ENCODE measurements at regions not wholly inside any gene's neighbourhood (a gene's known extent, or its start where the extent isn't known, plus 50 kb on each side); places are given as distances from the start of the nearest gene placed in this dataset.
"Not testable (repeated sequence)": the region's sequence is repeated elsewhere in the genome, so short reads cannot be mapped to it uniquely, and the experiment has no call there.

DNA sequence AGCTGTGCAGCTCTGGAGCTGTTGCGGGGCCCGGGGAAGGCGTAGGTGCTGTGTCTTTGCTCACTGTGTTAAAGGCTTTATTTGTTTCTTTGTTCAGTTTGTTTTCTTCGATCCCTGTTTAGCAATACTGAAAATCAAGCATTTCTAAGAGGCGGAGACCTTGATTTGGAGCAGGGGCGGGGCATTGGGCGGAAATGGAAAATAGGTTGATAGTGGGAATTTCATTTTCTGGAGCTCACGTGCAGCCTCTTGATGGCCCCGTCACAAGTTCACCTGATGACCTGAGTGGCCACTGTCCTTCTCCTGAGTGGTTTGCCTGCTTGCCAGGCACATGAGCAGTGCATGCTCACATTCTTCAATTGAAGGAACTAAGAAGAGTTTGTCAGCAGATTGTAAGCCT is 93.2 kb downstream of the POTEG start:
- H3K36me3 Mint-ChIP-seq; H3K27ac Mint-ChIP-seq; H3K4me3 ChIP-seq (ENCODE audit: control insufficient read depth in 1 of 2, extremely low read depth in 1 of 2, low read length in 1 of 2); H3K4me3 Mint-ChIP-seq; ATAC-seq (replicated peaks in 1 of 4); H3K36me3 ChIP-seq (ENCODE audit: control insufficient read depth in 2 of 2, extremely low read depth in 1 of 2, insufficient read depth in 1 of 2, low read length in 1 of 2); DNase-seq; H3K27ac ChIP-seq (ENCODE audit: low read length); POLR2A ChIA-PET; H3K4me1 Mint-ChIP-seq; H3K27me3 Mint-ChIP-seq; CTCF ChIA-PET; H3K9me3 ChIP-seq; H3K9me3 Mint-ChIP-seq; H3K27me3 ChIP-seq (replicated peaks in 1 of 2; ENCODE audit: control insufficient read depth in 2 of 2, extremely low read depth in 1 of 2, insufficient read depth in 2 of 2, low read length in 1 of 2); H3K4me1 ChIP-seq (ENCODE audit: control insufficient read depth in 1 of 2, extremely low read depth in 1 of 2, insufficient read depth in 2 of 2, low read length in 2 of 2): not testable (repeated sequence)
- 0% methylated on average over 2 of the region's 9 CpGs for WGBS (ENCODE audit: insufficient coverage)

GRCh38 chr14:19341627-19342026 is 92.5 kb downstream of the POTEG start:
- CTCF ChIA-PET; H3K27me3 ChIP-seq (replicated peaks in 1 of 2; ENCODE audit: control insufficient read depth in 2 of 2, extremely low read depth in 1 of 2, insufficient read depth in 2 of 2, low read length in 1 of 2); H3K36me3 ChIP-seq (ENCODE audit: control insufficient read depth in 2 of 2, extremely low read depth in 1 of 2, insufficient read depth in 1 of 2, low read length in 1 of 2); H3K4me3 Mint-ChIP-seq; H3K27ac ChIP-seq (ENCODE audit: low read length); H3K36me3 Mint-ChIP-seq; ATAC-seq (replicated peaks in 1 of 4); H3K4me1 Mint-ChIP-seq; H3K27me3 Mint-ChIP-seq; H3K9me3 ChIP-seq; H3K9me3 Mint-ChIP-seq; POLR2A ChIA-PET; H3K4me1 ChIP-seq (ENCODE audit: control insufficient read depth in 1 of 2, extremely low read depth in 1 of 2, insufficient read depth in 2 of 2, low read length in 2 of 2); DNase-seq; H3K27ac Mint-ChIP-seq; H3K4me3 ChIP-seq (ENCODE audit: control insufficient read depth in 1 of 2, extremely low read depth in 1 of 2, low read length in 1 of 2): not testable (repeated sequence)
- no CpG with 5 or more reads among the region's 6 CpGs for WGBS (ENCODE audit: insufficient coverage)

DNA sequence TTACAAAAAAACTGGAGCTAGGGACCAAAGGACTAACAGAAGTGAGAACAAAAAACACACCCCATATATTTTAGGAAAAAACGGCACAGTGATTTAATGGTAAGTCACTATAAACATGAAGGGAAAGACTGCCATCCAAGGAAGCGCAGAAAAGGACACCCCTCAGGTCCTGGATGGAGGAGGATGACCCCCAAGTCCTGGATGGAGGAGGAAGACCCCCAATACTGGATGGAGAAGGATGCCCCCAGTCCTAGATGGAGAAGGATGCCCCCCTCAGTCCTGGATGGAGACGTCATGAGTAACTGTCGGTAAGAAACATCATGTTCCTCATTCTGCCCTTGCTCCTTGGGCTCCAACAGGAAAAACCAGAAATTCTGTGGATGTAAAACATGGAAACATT is 89.9 kb downstream of the POTEG start:
- WGBS (ENCODE audit: insufficient coverage), result 20% methylated on average over 1 of the region's 4 CpGs
- not testable (repeated sequence) for ATAC-seq (replicated peaks in 1 of 4)

GRCh38 chr14:19344689-19345088 is 89.5 kb downstream of the POTEG start:
- H3K9me3 ChIP-seq; H3K27me3 Mint-ChIP-seq; CTCF ChIA-PET; H3K36me3 ChIP-seq (ENCODE audit: control insufficient read depth in 2 of 2, extremely low read depth in 1 of 2, insufficient read depth in 1 of 2, low read length in 1 of 2); H3K4me3 ChIP-seq (ENCODE audit: control insufficient read depth in 1 of 2, extremely low read depth in 1 of 2, low read length in 1 of 2); H3K27ac ChIP-seq (ENCODE audit: low read length); H3K4me1 Mint-ChIP-seq; DNase-seq; H3K27me3 ChIP-seq (replicated peaks in 1 of 2; ENCODE audit: control insufficient read depth in 2 of 2, extremely low read depth in 1 of 2, insufficient read depth in 2 of 2, low read length in 1 of 2); POLR2A ChIA-PET; H3K27ac Mint-ChIP-seq; H3K4me1 ChIP-seq (ENCODE audit: control insufficient read depth in 1 of 2, extremely low read depth in 1 of 2, insufficient read depth in 2 of 2, low read length in 2 of 2); H3K4me3 Mint-ChIP-seq; H3K9me3 Mint-ChIP-seq; H3K36me3 Mint-ChIP-seq: not testable (repeated sequence)
- ATAC-seq (replicated peaks in 1 of 4), result peak in 2 of 4 experiments; percentile 19 to 24
- no CpG with 5 or more reads among the region's 20 CpGs for WGBS (ENCODE audit: insufficient coverage)

More for the DNA sequence above, 89.9 kb downstream of the POTEG start:
- H3K4me1 ChIP-seq (ENCODE audit: control insufficient read depth in 1 of 2, extremely low read depth in 1 of 2, insufficient read depth in 2 of 2, low read length in 2 of 2); H3K4me3 Mint-ChIP-seq; H3K4me3 ChIP-seq (ENCODE audit: control insufficient read depth in 1 of 2, extremely low read depth in 1 of 2, low read length in 1 of 2); H3K27ac ChIP-seq (ENCODE audit: low read length); DNase-seq; CTCF ChIA-PET; H3K36me3 ChIP-seq (ENCODE audit: control insufficient read depth in 2 of 2, extremely low read depth in 1 of 2, insufficient read depth in 1 of 2, low read length in 1 of 2); H3K27ac Mint-ChIP-seq; H3K4me1 Mint-ChIP-seq; H3K36me3 Mint-ChIP-seq; H3K27me3 ChIP-seq (replicated peaks in 1 of 2; ENCODE audit: control insufficient read depth in 2 of 2, extremely low read depth in 1 of 2, insufficient read depth in 2 of 2, low read length in 1 of 2); H3K9me3 ChIP-seq; H3K27me3 Mint-ChIP-seq; H3K9me3 Mint-ChIP-seq; POLR2A ChIA-PET: not testable (repeated sequence)

GRCh38 chr14:19345298-19345911 is 88.7 kb downstream of the POTEG start:
- POLR2A ChIA-PET; H3K4me1 Mint-ChIP-seq; H3K27me3 ChIP-seq (replicated peaks in 1 of 2; ENCODE audit: control insufficient read depth in 2 of 2, extremely low read depth in 1 of 2, insufficient read depth in 2 of 2, low read length in 1 of 2); H3K4me3 ChIP-seq (ENCODE audit: control insufficient read depth in 1 of 2, extremely low read depth in 1 of 2, low read length in 1 of 2); H3K27me3 Mint-ChIP-seq; ATAC-seq (replicated peaks in 1 of 4); CTCF ChIA-PET; H3K4me3 Mint-ChIP-seq; H3K9me3 ChIP-seq; H3K36me3 Mint-ChIP-seq; H3K27ac ChIP-seq (ENCODE audit: low read length); H3K4me1 ChIP-seq (ENCODE audit: control insufficient read depth in 1 of 2, extremely low read depth in 1 of 2, insufficient read depth in 2 of 2, low read length in 2 of 2); H3K36me3 ChIP-seq (ENCODE audit: control insufficient read depth in 2 of 2, extremely low read depth in 1 of 2, insufficient read depth in 1 of 2, low read length in 1 of 2); DNase-seq; H3K9me3 Mint-ChIP-seq; H3K27ac Mint-ChIP-seq: not testable (repeated sequence)
- no CpG with 5 or more reads among the region's 26 CpGs for WGBS (ENCODE audit: insufficient coverage)

GRCh38 chr14:19346074-19346480 is 88.1 kb downstream of the POTEG start:
- not testable (repeated sequence) for H3K4me3 Mint-ChIP-seq

DNA sequence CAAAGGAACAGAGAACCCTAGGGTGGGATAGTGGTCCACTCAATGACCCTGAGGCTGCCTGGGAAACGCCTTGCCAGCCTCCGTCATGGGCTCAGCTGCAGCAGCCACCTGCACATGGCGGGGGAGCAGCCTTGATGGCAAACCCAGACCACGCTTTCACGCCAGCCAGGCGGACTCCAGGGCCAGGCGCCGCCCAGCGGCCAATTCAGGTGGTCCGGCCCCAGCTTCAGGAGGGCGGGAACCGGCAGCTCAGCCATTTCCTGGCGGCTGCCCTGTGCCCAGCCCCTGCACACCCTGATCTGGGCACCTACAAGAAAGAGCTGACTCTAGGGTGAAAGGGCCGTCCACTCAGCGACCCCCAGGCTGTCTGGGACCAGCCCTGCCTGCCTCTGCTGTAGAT is 87.5 kb downstream of the POTEG start:
- H3K27ac ChIP-seq (ENCODE audit: low read length); H3K36me3 ChIP-seq (ENCODE audit: control insufficient read depth in 2 of 2, extremely low read depth in 1 of 2, insufficient read depth in 1 of 2, low read length in 1 of 2); H3K27me3 Mint-ChIP-seq; POLR2A ChIA-PET; CTCF ChIA-PET; H3K27me3 ChIP-seq (replicated peaks in 1 of 2; ENCODE audit: control insufficient read depth in 2 of 2, extremely low read depth in 1 of 2, insufficient read depth in 2 of 2, low read length in 1 of 2); DNase-seq; H3K9me3 Mint-ChIP-seq; H3K4me3 Mint-ChIP-seq; H3K9me3 ChIP-seq; H3K36me3 Mint-ChIP-seq; H3K27ac Mint-ChIP-seq; H3K4me3 ChIP-seq (ENCODE audit: control insufficient read depth in 1 of 2, extremely low read depth in 1 of 2, low read length in 1 of 2); H3K4me1 Mint-ChIP-seq; H3K4me1 ChIP-seq (ENCODE audit: control insufficient read depth in 1 of 2, extremely low read depth in 1 of 2, insufficient read depth in 2 of 2, low read length in 2 of 2): not testable (repeated sequence)
- peak in 1 of 4 experiments; percentile 28 for ATAC-seq (replicated peaks in 1 of 4)
- WGBS (ENCODE audit: insufficient coverage), result no CpG with 5 or more reads among the region's 15 CpGs

More at GRCh38 chr14:19346074-19346480, 88.1 kb downstream of the POTEG start:
- H3K9me3 ChIP-seq; H3K9me3 Mint-ChIP-seq; H3K27ac ChIP-seq (ENCODE audit: low read length); H3K4me1 Mint-ChIP-seq; H3K27me3 ChIP-seq (replicated peaks in 1 of 2; ENCODE audit: control insufficient read depth in 2 of 2, extremely low read depth in 1 of 2, insufficient read depth in 2 of 2, low read length in 1 of 2); POLR2A ChIA-PET; H3K36me3 Mint-ChIP-seq; H3K4me1 ChIP-seq (ENCODE audit: control insufficient read depth in 1 of 2, extremely low read depth in 1 of 2, insufficient read depth in 2 of 2, low read length in 2 of 2); H3K36me3 ChIP-seq (ENCODE audit: control insufficient read depth in 2 of 2, extremely low read depth in 1 of 2, insufficient read depth in 1 of 2, low read length in 1 of 2); H3K27me3 Mint-ChIP-seq; H3K27ac Mint-ChIP-seq; H3K4me3 ChIP-seq (ENCODE audit: control insufficient read depth in 1 of 2, extremely low read depth in 1 of 2, low read length in 1 of 2); CTCF ChIA-PET; DNase-seq: not testable (repeated sequence)
- ATAC-seq (replicated peaks in 1 of 4), result peak in 2 of 4 experiments; percentile 54 to 55
- 82% methylated on average over 5 of the region's 17 CpGs for WGBS (ENCODE audit: insufficient coverage)

Measured in T-cell (primary cell).